IMR-90 (cell line): ENCODE measurements at regions not wholly inside any gene's neighbourhood (a gene's known extent, or its start where the extent isn't known, plus 50 kb on each side); places are given as distances from the start of the nearest gene placed in this dataset.
"Not testable (repeated sequence)": the region's sequence is repeated elsewhere in the genome, so short reads cannot be mapped to it uniquely, and the experiment has no call there.

ENCODE experiments used
- CTCF ChIP-seq: conservative IDR thresholded peaks from 2 replicates; pipeline ENCODE4 v1.5.1; 2012; ENCODE audit warnings: mild to moderate bottlenecking, low read depth, low read length, improper control_type of control experiment
- POLR2A ChIP-seq: IDR thresholded peaks from 2 replicates; pipeline ENCODE4 v1.6.1; 2012; ENCODE audit warnings: mild to moderate bottlenecking, low read depth, low read length
- RAD21 ChIP-seq: IDR thresholded peaks from 2 replicates; pipeline ENCODE4 v1.6.1; 2012; ENCODE audit warnings: low read length, improper control_type of control experiment

DNA sequence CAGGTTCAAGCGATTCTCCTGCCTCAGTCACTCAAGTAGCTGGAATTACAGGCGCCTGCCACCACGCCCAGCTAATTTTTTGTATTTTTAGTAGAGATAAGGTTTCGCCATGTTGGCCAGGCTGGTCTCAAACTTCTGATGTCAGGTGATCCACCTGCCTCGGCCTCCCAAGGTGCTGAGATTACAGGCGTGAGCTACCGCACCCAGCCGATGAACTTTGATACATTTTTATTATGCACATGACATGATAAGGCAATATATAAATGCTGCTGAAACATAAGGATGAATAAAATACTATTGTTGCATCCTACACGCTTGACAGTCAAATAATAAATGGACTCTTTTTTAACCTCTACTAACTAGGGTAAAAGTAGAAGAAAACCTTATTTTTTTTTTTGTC, 1380.4 kb upstream of the SLC39A10 start:
- not testable (repeated sequence) for TF ChIP-seq RAD21, CTCF, POLR2A
